DMS 273 (cell line): ENCODE measurements at regions not wholly inside any gene's neighbourhood (a gene's known extent, or its start where the extent isn't known, plus 50 kb on each side); places are given as distances from the start of the nearest gene placed in this dataset.

Experiments used
- DNase-seq: peaks from one replicate; lab custom pipeline; 2025; ENCODE audit not compliant: unreplicated experiment; lab: John Stamatoyannopoulos, UW

DNA sequence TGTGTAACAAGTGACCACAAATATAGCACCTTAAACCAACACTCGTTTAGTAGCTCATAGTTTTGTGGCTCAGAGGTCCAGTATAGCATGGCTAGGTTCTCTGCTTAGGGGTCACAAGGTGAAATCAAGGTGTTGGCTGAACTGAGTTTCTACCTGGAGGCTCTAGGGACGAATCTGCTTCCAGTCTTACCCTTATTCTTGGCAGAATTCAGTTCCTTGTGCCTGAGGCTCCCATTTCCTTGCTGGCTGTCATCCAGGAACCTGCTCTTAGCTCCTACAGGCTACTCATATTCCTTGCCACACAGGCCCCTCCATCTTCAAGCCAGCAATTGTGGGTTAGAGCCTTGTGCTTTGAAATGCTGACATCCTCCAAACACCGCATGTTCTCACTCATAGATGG, 212.3 kb upstream of the CDH13 start:
- DNase-seq = no peak

DNA sequence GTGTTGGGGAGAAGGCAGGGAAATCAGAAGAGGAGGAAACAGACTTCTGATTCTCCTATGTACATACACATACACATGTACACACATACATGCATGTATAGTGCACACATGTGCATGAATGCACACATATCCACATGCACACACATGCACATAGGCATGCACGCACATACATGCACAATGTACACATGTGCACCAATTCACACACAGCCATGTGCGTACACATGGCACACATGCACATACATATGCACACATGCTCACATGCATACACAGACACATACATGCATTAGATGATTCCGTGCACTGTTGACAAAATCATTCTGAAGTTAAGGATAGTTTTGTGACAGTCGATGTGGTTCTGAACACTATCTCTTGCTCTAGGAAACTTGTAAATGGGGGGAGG, 214.0 kb upstream of the CDH13 start:
- no peak for DNase-seq

DNA sequence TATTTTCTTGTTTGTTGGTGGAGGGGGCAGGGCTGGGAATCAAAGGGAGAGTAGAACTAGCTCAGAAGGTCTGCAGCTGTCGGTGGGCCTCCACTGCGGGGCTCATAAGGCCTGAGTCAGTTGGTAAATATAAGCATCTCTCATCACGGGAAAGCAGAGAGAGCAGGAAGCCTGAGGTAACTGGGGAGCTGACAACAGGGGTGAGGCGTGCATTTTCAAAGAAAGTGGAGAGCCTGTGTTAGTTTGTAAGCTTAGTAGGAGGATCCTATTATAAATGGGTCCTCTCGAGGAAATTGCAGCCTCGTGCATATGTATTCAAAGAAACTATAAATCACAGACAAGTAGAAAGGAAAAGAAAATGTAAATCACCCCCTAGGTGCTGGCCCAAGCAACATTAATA, 221.0 kb upstream of the CDH13 start:
- DNase-seq = no peak

DNA sequence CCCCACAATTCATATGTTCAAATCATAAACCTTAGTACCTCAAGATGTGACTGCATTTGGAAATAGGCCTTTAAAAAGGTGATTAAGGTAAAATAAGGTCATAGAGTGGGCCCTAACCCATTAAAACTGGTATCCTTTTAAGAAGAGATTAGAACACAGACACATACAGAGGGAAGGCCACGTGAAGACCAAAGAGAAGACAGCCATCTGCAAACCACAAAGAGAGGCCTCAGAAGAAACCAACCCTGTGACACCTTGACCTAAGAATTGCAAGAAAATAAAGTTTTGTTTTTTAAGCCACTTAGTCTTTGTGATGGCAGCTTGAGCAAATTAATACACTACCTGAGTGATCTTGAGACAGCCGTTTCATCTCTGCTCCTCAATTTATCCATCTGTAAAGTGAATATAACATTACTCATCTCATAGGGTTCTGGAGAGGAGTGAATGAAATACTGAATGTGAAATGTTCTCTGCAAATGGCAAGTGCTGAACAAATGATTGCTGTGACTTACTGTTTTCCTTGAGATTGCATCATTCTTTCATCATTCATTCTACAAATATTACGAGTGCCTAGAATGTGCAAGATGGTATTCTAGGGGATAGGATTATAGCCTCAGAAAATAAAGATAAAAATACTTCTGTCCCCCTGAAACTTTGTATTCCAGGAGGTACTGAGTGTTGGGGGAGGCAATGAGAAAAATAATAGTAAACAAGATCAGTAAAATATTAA, 222.0 kb upstream of the CDH13 start:
- no peak for DNase-seq

DNA sequence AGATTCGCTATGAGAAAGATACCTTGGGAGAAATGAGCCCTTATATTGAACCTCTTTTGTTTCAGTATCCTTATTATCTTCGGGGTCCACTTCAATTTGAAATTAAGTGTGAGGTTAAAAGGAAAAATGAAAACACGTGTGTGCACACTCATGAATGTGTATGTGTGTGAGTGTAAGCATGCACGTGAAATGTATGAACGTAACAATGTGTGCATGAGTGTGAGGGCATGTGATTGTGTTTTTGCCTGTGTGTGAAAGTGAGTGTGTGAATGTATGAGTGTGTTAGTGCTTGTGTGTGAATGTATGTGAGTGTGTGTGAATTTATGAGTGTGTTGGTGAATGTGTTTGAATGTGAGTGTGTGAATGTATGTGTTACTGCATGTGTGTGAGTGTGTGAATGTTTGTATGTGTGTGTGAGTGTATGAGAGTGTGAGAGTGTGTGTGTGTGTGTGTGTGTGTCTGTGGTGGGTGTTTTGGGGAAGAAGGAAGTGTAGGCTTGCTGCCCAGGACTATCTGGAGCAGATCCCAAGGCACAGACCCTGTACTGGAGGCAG, 224.0 kb upstream of the CDH13 start:
- DNase-seq = no peak

DNA sequence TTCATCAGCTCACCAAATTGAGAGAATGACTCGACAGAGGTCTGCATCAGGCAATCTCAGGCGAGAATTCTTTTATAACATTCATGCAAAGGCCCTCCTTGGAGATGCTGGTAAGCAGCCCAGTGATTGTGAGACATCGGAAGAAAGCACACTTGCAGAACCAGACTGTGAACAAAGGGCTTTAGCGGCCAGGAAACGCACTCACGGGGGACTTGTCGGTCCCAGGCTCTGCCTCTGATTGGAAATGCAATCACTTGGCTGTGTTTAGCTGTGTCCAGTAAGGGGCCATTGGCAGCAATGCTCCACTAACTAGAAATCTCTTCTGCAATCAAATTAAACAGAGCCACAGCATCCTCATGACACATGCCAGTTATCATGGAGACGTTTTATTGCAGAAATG, 226.7 kb upstream of the CDH13 start:
- DNase-seq = no peak

DNA sequence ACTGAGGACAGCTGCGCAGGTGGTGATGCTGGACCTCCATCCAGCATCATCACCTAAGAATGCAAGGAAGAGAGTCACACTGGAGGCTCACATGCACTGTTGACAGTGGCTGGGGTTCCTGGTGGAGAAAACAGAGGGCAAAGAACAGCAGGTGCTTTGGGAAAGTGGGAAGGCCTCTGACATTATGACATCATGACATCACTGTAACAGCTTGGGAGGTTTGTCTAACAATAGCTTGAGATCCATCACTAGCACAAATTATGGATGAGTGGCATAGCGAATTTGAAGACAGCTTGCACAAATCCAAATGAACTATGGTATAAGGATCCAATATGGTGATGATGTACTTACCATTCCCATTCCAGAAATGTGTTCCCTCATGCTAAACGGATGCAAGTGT, 226.5 kb upstream of the MPHOSPH6 start:
- DNase-seq = no peak

DNA sequence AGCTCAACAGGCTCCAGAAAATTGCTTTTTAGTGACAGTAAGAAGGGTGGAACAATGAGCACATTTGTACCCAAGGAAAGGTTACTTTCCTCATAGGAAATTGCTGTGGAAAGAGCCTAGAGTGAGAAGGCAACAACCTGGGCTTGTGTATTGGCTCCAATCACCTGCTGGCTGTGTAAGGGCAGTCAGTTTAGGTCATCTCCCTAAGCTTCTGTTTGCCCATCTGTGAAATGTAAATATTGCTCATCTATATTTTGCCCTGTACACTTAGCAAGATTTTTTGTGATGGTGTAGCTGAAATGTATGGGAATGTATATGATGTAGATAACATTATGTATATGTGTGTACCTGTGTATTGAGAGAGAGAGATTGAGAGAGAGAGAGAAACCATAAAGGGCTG, 225.2 kb upstream of the MPHOSPH6 start:
- no peak for DNase-seq

DNA sequence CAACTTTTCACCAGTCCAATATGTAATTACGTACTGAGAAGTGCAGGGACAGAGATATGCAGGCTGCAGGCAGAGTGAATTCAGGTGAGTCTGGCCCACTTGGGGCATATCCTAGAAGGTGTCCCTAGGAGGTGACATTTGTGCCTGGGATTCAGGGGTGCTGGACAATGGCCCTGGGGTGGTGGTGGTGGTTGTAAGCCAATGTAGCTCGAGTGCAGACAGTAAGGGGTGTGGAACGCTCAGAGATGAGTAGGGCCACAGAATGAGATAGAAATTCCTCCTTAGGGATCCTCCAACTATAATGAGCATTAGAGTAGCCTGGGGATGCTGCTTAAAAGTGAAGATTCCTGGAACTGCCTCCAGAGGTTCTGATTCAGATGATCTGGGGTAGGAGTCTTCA, 221.7 kb upstream of the MPHOSPH6 start:
- DNase-seq = no peak

DNA sequence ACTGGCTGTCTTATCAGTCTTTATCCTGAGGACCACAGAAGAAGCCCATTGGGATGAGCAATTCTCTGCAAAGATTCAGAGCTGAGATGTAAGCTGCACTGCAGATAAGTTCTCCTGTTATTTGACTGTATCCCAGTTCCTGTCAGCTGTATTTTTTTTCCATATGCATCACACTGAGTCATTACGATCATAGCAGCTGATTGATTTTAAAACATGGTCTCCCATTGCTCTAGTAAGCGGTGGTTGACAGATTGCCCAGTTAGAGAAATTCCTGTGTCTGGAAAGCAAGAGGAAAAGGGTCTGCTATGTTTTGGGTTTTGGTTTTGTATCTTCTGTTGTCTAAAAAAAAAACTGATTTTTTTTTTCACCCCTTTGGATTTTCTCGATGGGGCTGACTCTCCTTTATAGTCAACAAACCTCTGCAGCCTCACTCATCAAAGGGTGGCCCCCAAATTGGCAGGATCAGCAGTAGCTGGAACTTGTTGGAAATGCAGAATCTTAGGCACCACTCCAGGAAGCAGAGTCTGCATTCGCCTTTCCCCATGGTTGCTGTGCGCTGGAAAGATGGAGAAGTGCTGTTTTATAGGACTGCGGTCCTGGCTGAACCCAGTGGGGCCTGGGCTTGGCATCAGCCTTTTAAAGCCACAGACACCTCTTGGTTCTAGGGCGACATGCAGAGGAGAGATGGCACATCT, 220.1 kb upstream of the MPHOSPH6 start:
- DNase-seq = no peak

DNA sequence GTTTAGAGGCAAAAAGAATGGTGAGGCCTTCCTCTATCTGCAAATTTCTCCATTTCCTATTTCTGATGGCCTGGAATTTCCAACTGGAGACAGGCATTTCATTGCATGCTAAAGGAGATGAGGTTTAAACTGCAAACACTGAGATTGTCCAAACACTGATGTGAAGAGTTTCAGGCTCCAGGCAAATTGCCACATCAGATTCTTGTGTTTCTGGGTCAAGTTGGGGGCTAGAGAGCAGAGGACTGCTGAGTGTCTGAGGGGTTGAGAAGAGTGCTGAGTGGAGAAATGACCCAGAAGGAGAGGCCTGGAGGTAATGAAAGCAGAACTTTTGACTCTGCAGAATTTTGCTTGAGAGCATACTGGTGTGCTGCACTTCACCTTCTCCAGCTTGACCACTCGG, 216.7 kb upstream of the MPHOSPH6 start:
- no peak for DNase-seq

DNA sequence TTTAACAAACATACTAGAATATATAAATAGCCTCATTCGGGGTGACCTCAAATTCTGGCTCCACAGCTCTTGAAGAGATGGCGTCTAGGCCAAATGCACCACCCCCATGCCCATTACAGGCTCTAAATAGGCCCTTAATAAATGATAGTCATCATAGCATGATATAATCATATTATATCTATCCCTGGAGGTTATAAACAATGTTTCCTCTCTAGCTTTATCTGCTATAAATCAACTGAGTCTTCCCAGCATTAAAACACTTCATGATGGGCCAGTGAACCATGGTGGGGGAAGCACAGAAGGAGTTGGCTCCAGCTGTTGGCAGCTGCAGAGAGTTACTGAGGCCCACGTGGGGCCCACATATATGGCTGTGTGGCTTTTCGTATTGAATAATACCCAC, 214.9 kb upstream of the MPHOSPH6 start:
- no peak for DNase-seq

DNA sequence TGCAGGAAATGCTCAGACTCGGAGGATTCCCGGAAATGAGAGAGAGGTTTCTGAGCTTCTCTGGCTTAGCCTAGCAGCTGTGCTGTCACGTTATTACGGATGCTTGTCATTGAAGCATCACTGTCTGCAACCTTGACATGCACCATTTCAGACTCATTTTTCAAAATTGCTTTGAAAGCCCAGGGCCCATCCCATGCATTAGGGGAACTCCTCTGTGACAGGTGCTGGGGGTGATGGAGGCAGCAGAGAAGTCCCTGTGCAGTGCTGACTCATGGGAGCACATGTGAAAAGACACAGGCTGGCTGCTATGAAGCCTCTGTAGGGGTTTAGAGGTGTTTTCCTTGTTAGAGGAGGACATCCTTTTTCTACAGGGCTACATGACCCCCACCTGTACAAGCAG, 214.0 kb upstream of the MPHOSPH6 start:
- DNase-seq = no peak

DNA sequence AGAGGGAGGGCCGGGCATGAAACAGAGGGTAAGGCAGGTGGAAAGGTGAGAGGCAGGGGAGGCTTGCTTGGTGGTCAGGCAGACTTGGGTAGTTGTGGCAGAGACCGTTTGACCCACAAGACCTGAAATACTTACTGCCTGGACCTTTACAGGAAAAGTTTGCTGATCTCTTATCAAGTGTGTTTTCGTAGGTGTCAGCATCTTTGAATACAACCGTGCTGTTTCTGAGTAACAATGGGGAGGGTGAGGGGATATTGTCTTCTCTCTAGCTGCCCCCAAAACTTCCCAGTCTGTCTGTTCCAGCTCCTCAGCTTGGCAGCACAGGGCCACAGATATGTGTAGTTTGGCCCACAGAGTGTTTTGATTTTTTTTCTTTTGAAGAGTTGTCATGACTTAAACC, 212.5 kb upstream of the MPHOSPH6 start:
- DNase-seq = no peak

DNA sequence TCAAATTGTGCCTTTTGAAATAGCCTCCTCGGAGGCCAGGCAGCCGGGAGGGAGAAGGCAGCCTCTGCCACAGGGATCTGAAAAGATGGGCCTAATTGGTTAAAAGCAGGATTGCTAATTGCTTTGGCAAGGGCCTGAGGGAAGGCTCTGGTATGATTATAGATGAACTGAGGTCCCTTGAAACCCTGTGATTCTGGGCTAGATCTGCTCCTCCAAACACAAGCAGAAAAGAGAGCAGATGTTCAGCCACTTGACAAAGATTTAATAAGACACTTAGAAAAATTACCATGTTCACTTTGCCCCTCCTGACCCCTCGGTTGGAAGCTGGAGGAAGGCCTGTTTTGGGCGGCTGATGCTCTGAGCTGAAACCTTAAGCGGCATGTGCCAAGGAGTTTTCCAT, 209.5 kb upstream of the MPHOSPH6 start:
- DNase-seq = peak; percentile 40

DNA sequence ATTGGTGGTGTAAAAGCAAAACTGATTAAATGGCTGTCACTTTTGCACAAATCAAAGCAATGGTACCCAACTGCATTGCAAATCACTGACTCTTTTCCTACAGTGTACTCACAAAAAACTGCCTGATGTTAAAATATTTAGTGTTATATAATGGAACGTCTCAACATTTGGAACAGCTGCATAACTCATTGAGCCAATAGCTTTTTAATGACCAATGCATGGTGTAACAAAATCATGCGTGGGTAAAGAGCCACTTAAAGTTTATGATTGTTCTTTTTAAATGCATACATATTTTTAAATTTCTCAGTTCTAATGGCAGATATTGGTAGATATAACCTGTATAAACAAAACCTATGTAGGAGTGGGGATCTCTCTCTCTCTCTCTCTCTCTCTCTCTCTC, 204.0 kb upstream of the MPHOSPH6 start:
- no peak for DNase-seq

DNA sequence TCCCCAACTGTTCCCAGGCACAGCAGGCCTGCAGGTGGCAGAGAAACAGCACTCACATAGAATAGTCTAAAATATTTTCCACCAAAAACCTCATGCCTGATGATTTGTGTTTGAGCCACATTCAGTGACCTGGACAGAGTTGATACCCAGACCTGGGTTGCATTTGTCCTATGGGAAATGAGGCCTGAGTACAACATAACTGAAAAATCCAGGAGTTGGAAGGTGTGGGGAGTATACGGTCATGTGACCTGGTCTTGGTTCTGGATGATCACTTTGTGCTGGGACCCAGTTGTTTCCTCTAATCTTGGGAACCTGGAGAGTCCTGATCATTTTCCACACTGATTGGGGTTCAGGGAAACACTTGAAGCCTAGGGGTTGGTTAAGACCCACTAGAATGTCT, 200.3 kb upstream of the MPHOSPH6 start:
- DNase-seq = no peak

DNA sequence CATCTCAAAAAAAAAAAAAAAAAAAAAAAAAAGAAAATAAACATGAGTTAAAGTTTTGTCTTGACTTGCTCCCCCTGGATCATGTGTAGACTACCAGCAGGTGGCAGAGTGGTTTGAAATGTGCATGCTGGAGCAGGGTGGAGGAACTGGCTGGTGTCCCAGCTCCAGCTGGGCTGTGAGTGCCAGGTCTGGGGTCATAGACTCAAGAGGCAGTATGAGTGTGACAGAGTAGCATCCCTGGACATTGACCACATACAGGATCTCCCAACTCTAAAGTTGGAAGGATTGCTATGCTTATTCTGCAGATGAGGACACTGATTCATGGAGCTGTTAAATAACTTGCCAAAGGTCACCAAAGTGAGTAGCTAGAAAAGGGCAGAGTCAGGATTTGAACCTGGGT, 198.0 kb upstream of the MPHOSPH6 start:
- DNase-seq = peak; percentile 67

DNA sequence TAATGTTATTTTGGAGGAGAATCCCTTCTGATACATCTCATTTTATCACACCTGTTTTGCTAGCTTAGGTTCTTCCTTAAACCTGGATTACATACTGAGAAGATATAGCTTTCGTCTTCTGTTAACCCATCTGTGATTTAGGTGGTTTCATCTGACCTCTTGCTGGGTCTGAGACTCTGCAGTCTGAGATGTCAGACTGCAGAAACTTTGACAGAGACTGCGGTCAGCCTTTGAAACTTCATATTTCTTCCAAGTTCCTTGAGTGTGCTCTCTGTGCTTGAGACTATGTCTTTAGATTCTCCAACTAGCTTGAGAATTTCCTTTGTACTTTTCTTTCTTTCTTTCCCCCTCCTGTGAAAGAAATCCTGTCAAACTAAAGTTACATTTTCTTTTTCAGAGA, 196.4 kb upstream of the MPHOSPH6 start:
- no peak for DNase-seq

DNA sequence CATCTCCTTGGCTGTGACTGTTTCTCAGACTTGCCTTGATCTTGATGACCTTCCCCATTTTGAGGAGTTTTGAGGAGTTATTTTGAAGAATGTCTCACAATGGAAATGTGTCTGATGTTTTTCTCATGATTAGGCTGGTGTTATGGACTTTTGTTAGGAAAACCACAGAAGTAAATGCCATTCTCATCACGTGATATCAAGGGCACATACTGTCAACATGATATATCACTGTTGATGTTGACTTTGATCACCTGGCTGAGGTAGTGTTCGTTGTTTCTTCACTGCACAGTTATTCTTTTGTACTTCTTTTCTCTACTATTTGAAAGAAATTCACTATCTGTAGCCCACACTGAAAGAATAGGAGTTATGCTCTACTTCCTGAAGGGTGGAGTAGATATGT, 194.7 kb upstream of the MPHOSPH6 start:
- DNase-seq = no peak

DNA sequence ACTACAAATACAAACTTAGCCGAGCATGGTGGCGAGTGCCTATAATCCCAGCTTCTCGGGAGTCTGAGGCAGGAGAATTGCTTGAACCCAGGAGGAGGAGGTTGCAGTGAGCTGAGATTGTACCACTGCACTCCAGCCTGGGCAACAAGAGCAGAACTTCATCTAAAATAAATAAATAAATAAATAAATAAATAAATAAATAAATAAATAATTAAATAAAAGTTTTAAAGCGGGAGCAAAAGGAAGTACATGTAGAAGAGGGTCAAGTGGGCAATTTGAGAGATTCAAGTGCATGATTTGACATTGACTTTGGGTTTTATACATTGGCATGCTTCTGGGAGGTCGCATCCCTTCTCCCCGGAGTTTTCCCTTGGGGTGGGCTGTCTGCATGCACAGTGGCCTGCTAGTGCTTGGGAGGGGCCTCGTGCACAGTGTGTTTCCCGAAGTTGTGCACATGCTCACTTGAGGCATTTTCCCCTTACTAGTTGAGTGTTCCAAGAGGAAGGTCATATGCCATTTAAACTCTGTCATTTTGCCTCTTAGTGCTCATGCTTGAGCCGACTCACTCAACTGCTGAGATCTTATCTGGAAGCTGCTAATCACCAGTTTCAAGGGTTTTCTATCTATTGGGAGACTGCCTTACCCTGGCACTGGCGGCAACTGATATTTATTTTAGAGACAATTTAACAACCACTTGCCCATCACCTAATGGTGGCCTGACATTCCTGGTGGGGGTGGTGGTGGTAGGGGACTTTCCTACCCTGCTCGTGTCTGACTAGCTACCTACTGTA, 193.2 kb upstream of the MPHOSPH6 start:
- no peak for DNase-seq

DNA sequence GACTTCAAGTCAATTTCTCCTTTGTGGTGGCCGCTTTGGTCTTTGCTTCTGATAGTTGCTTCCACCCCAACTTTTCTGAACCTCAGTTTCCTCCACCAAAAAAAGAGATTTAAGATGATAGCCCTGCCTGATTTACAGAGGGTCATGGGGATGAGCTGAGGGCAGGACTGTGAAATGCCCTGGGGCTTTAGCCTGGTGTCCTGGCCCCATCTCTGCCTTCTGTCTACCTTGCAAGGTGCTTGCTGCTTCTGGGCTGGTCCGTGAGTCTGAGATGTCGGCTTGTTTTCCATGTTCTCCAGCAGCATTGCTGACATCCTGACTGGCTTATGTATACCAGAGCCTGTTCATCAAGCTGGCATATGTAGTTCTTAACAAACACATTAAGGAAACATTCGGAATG, 191.9 kb upstream of the MPHOSPH6 start:
- DNase-seq = no peak
